HepG2 (cell line): ENCODE measurements at regions not wholly inside any gene's neighbourhood (a gene's known extent, or its start where the extent isn't known, plus 50 kb on each side); places are given as distances from the start of the nearest gene placed in this dataset.

Experiments
- ATAC-seq: fragments of 200-7000 bp; cut with Tn5 transposase; 3 replicates; pipeline ENCODE4 v1.9.1; 2020; ENCODE audit warnings: mild to moderate bottlenecking, moderate library complexity
- BruUV-seq: library from RNA; stranded (reverse); fragments of 400-500 nt; replicated peaks from 2 replicates; lab custom pipeline; 2021; lab: Mats Ljungman, UMichigan
- CTCF ChIA-PET: fragments of 300-600 bp; formaldehyde crosslinking; extraction: SDS; loops from one replicate; lab custom pipeline; 2021; ENCODE audit warnings: low total read pairs, inconsistent platforms, low intra/inter-chr PET ratio; lab: Yijun Ruan, JAX
- POLR2A ChIA-PET: fragments of 350-600 bp; sonication (Branson Sonifier 250); formaldehyde crosslinking; loops from one replicate; lab custom pipeline; 2020; ENCODE audit warnings: antibody characterized with exemption, inconsistent platforms; lab: Yijun Ruan, JAX
- DNase-seq: peaks from one replicate; pipeline ENCODE4 v3.0.0-alpha.2; 2015; ENCODE audit warnings: low spot score
- FAIRE-seq: peaks from 3 replicates; lab custom pipeline; 2011; peaks lifted over from hg19 to GRCh38; lab: Jason Lieb, UNC
- H2AFZ ChIP-seq: one replicate; pipeline ENCODE4 v1.6.1; 2011; ENCODE audit warnings: low read length, inconsistent platforms
- H3K27ac ChIP-seq: fragments of 300-600 bp; 3 replicates; pipeline ENCODE4 v1.8.0; 2011; ENCODE audit warnings: mixed run types, mild to moderate bottlenecking, mixed read lengths, low read length, inconsistent platforms; ENCODE audit not compliant: insufficient read depth; ENCODE audit errors: extremely low read length
- H3K27me3 ChIP-seq, 2 experiments: fragments of 200-600 bp in 1 of 2; 2 replicates in 1 of 2; 3 replicates in 1 of 2; pipeline versions ENCODE4 v1.6.0 to v1.8.0; 2011; ENCODE audit warnings: low read length in 2 of 2, mild to moderate bottlenecking in 2 of 2, moderate library complexity in 2 of 2, inconsistent platforms in 1 of 2; ENCODE audit not compliant: insufficient read depth in 2 of 2, control insufficient read depth in 1 of 2
- H3K36me3 ChIP-seq, 2 experiments: fragments of 200-600 bp in 1 of 2; replicated peaks in 1 of 2; 2 replicates in 1 of 2; 3 replicates in 1 of 2; pipeline versions ENCODE4 v1.5.1 to v1.8.0; 2011; ENCODE audit warnings: low read length in 2 of 2, inconsistent platforms in 1 of 2; ENCODE audit not compliant: insufficient read depth in 2 of 2, control insufficient read depth in 1 of 2
- H3K4me1 ChIP-seq: 2 replicates; pipeline ENCODE4 v1.5.1; 2012; ENCODE audit warnings: low read length, inconsistent platforms; ENCODE audit not compliant: insufficient read depth
- H3K4me2 ChIP-seq: 2 replicates; pipeline ENCODE4 v1.6.0; 2011; ENCODE audit warnings: low read depth, low read length, inconsistent platforms
- H3K4me3 ChIP-seq, 3 experiments: fragments of 200-600 bp in 1 of 3; sonication (generic), shearing (Covaris generic) in 1 of 3; replicated peaks in 1 of 3; 2 replicates each; pipeline ENCODE4 v1.5.1; 2011 to 2016; ENCODE audit warnings: low read length in 3 of 3, inconsistent platforms in 2 of 3, low read depth in 2 of 3, mild to moderate bottlenecking in 2 of 3, control low read depth in 1 of 3, mixed read lengths in 1 of 3; ENCODE audit not compliant: insufficient read depth in 1 of 3
- H3K79me2 ChIP-seq: one replicate; pipeline ENCODE4 v1.6.1; 2011; ENCODE audit warnings: low read length, inconsistent platforms; ENCODE audit not compliant: insufficient read depth
- H3K9ac ChIP-seq: 2 replicates; pipeline ENCODE4 v1.6.0; 2011; ENCODE audit warnings: mild to moderate bottlenecking, low read depth, low read length, inconsistent platforms; ENCODE audit not compliant: insufficient read depth
- H3K9me3 ChIP-seq: 2 replicates; pipeline ENCODE4 v1.5.1; 2012; ENCODE audit warnings: mild to moderate bottlenecking, low read length
- H4K20me1 ChIP-seq: 2 replicates; pipeline ENCODE4 v1.6.0; 2011; ENCODE audit warnings: inconsistent platforms, mild to moderate bottlenecking, low read length, moderate library complexity; ENCODE audit not compliant: insufficient read depth
- AKNA ChIP-seq: sonication (generic); formaldehyde crosslinking; IDR thresholded peaks from 2 replicates; pipeline ENCODE4 v1.4.0; 2020; ENCODE audit warnings: missing genetic modification reagents, borderline replicate concordance
- MXD3 ChIP-seq: IDR thresholded peaks from 2 replicates; pipeline ENCODE4 v1.6.1; 2016; ENCODE audit warnings: mild to moderate bottlenecking, missing biosample characterization, missing genetic modification reagents
- MXD4 ChIP-seq: IDR thresholded peaks from 2 replicates; pipeline ENCODE4 v1.6.1; 2016; ENCODE audit warnings: mild to moderate bottlenecking, missing biosample characterization, missing genetic modification reagents
- RBFOX2 ChIP-seq: fragments of 200-400 bp; formaldehyde crosslinking; IDR thresholded peaks from 2 replicates; pipeline ENCODE4 v1.6.1; 2017; ENCODE audit warnings: low read depth, mild to moderate bottlenecking, low read length
- SETDB1 ChIP-seq: sonication (generic); formaldehyde crosslinking; IDR thresholded peaks from 2 replicates; pipeline ENCODE4 v1.5.1; 2020; ENCODE audit warnings: missing genetic modification reagents, mild to moderate bottlenecking, borderline replicate concordance
- ZBTB40 ChIP-seq, 2 experiments: fragments of 450-650 bp in 1 of 2; sonication (generic) in 1 of 2; formaldehyde crosslinking in 1 of 2; IDR thresholded peaks; 2 replicates each; pipeline versions ENCODE4 v1.6.1 to v1.8.0; 2016 to 2022; ENCODE audit warnings: antibody characterized with exemption in 1 of 2, mild to moderate bottlenecking in 1 of 2, missing genetic modification reagents in 1 of 2
- ZBTB44 ChIP-seq: sonication (generic); formaldehyde crosslinking; IDR thresholded peaks from 2 replicates; pipeline ENCODE4 v1.4.0; 2020; ENCODE audit warnings: missing genetic modification reagents
- ZNF577 ChIP-seq: sonication (generic); formaldehyde crosslinking; IDR thresholded peaks from 2 replicates; pipeline ENCODE4 v1.4.0; 2020; ENCODE audit warnings: mild to moderate bottlenecking, low read depth, missing genetic modification reagents, borderline replicate concordance
- WGBS: methylation state at CpG from one replicate; pipeline ENCODE4 v1.1.6; 2017; ENCODE audit warnings: low lambda C conversion rate; 5-methylcytosine and 5-hydroxymethylcytosine counted together
- in situ Hi-C: cut with HindIII; loops from 2 replicates; pipeline ENCODE4 v1.10.0; 2017; ENCODE audit warnings: low pct_unique_long_range_greater_than_20kb; ENCODE audit not compliant: extremely low pct_ligation_motif_present
- intact Hi-C: fragments of 100-400 bp; cut with micrococcal nuclease; formaldehyde crosslinking; loops from one replicate; pipeline ENCODE4 v1.10.0; 2022; ENCODE audit not compliant: unreplicated experiment

- no peak overlapping the region for H3K9ac ChIP-seq
- ChIA-PET POLR2A (no interaction called here), CTCF (no interaction called here)
- intact Hi-C loops (no loop called here), in situ Hi-C loops (no loop called here)
- no peak overlapping the region for H3K27ac ChIP-seq
- 0% methylated on average over 3 of the region's 3 CpGs for WGBS
- BruUV-seq, result no TSS peak
- H4K20me1 ChIP-seq, result no peaks in the 10 kb centered on the region
- H3K9me3 ChIP-seq, result peaks cover 52% of the 10 kb centered on the region
- H2AFZ ChIP-seq, result no peak overlapping the region
- FAIRE-seq (no peak), DNase-seq (no peak), ATAC-seq (no peak)
- no peaks in the 10 kb centered on the region for H3K79me2 ChIP-seq
- no peak overlapping the region for H3K4me2 ChIP-seq
- H3K27me3 ChIP-seq, result no peaks in the 10 kb centered on the region
- no peak overlapping the region for H3K4me3 ChIP-seq
- H3K4me1 ChIP-seq, result no peaks in the 10 kb centered on the region
- no peaks in the 10 kb centered on the region for H3K36me3 ChIP-seq
- TF ChIP-seq ZNF577, result no peak
- TF ChIP-seq RBFOX2, result no peak
- no peak for TF ChIP-seq MXD4
- no peak for TF ChIP-seq ZBTB40 (IDR thresholded peaks at IDR 0.05)
- TF ChIP-seq ZBTB40 (CRISPR knock-in tag; IDR thresholded peaks at IDR 0.05), result no peak
- no peak for TF ChIP-seq AKNA (CRISPR knock-in tag)
- TF ChIP-seq MXD3 (CRISPR knock-in tag), result no peak
- TF ChIP-seq SETDB1 (CRISPR knock-in tag), result no peak
- no peak for TF ChIP-seq ZBTB44 (CRISPR knock-in tag)
Measured at GRCh38 chr17:70848785-70849184, 679.5 kb downstream of the KCNJ2 start.
